ENCODE measurements at regions not wholly inside any gene's neighbourhood (a gene's known extent, or its start where the extent isn't known, plus 50 kb on each side); places are given as distances from the start of the nearest gene placed in this dataset.

- Histone ChIP-seq H3K79me1 (ENCODE audit: insufficient read depth, low read depth, low read length, poor library complexity, severe bottlenecking) (no peaks in the 10 kb centered on the region), H3K23me2 (ENCODE audit: insufficient read length, low read depth, low read length, poor library complexity, severe bottlenecking) (no peaks in the 10 kb centered on the region), H3K79me2 (ENCODE audit: insufficient read depth, low read length) (no peaks in the 10 kb centered on the region), H4K8ac (replicated peaks; ENCODE audit: insufficient read length, low read depth, low read length) (no peak overlapping the region), H3K9me3 (ENCODE audit: control insufficient read depth, low read depth, low read length) (no peaks in the 10 kb centered on the region), H3K23ac (ENCODE audit: insufficient read length, low read depth, low read length) (no peak overlapping the region), H3K18ac (ENCODE audit: insufficient read length, low read depth, low read length) (no peak overlapping the region), H4K5ac (ENCODE audit: insufficient read length, low read depth, low read length) (no peak overlapping the region), H2BK12ac (ENCODE audit: insufficient read length, low read depth, low read length) (no peak overlapping the region), H2AK5ac (ENCODE audit: insufficient read length, low read length) (no peak overlapping the region), H2BK20ac (ENCODE audit: low read depth, low read length, poor library complexity, severe bottlenecking) (no peak overlapping the region), H4K20me1 (ENCODE audit: control insufficient read depth, insufficient read depth, insufficient read length) (no peaks in the 10 kb centered on the region), H2BK5ac (ENCODE audit: insufficient read length, low read length) (no peak overlapping the region), H2AFZ (ENCODE audit: low read length) (no peak overlapping the region), H3K27ac (ENCODE audit: insufficient read length, low read depth, low read length) (no peak overlapping the region), H3K56ac (ENCODE audit: insufficient read length, low read depth, low read length) (no peak overlapping the region), H3K4ac (ENCODE audit: low read depth, low read length) (no peak overlapping the region), H4K91ac (ENCODE audit: insufficient read length, low read depth, low read length) (no peak overlapping the region), H3K4me1 (ENCODE audit: insufficient read depth, low read length) (peaks cover 7% of the 10 kb centered on the region), H3K27me3 (ENCODE audit: insufficient read depth, low read length) (no peaks in the 10 kb centered on the region), H3K14ac (ENCODE audit: insufficient read depth, low read length) (no peak overlapping the region), H2BK15ac (ENCODE audit: low read depth, low read length) (no peak overlapping the region), H3T11ph (ENCODE audit: low read length) (no peak overlapping the region), H3K9ac (ENCODE audit: extremely low read depth, insufficient read length, low read length) (no peak overlapping the region), H2BK120ac (ENCODE audit: low read depth, low read length, poor library complexity, severe bottlenecking) (no peak overlapping the region), H3K4me2 (ENCODE audit: insufficient read depth, insufficient read length, low read length) (no peak overlapping the region)
- Mint-ChIP-seq H3K4me1 (peaks cover 15 to 20% of the 10 kb centered on the region in 2 experiments), H3K27me3 (ENCODE audit: low read depth) (peaks cover 16% of the 10 kb centered on the region), H3K9me3 (peaks cover 3 to 4% of the 10 kb centered on the region in 2 experiments), H3K36me3 (ENCODE audit: insufficient read depth in 1 of 3, low read depth in 3 of 3) (peaks cover 0 to 2% (median 0%) of the 10 kb centered on the region in 3 experiments; a peak in 1 of 7 replicates), H3K27ac (no peak overlapping the region), H3K4me3 (no peak overlapping the region)
- WGBS (ENCODE audit: extremely low coverage, insufficient read length, low lambda C conversion rate), result no CpG with 5 or more reads among the region's 4 CpGs
- DNase-seq, result peak; percentile 75
- no peak for TF ChIP-seq CTCF (conservative IDR thresholded peaks at IDR 0.05)
Observed at GRCh38 chr11:15307619-15308024, 192.9 kb downstream of the INSC start.

Measured in H9 (cell line).